GM12873 (cell line): ENCODE measurements at regions not wholly inside any gene's neighbourhood (a gene's known extent, or its start where the extent isn't known, plus 50 kb on each side); places are given as distances from the start of the nearest gene placed in this dataset.

Experiments used
- CTCF ChIP-seq: IDR thresholded peaks from 2 replicates; pipeline ENCODE4 v1.5.1; 2012; ENCODE audit warnings: low read depth, mild to moderate bottlenecking, moderate library complexity, low read length, control low read depth; ENCODE audit not compliant: insufficient read depth; ENCODE audit errors: missing control alignments

- no peak for TF ChIP-seq CTCF
Measured at GRCh38 chr12:113683574-113683973, 211.9 kb upstream of the LHX5 start.

- no peak for TF ChIP-seq CTCF
Measured at GRCh38 chr12:113680868-113681267, 209.2 kb upstream of the LHX5 start.

- no peak for TF ChIP-seq CTCF
Measured at GRCh38 chr12:113678223-113679119, 206.8 kb upstream of the LHX5 start.

- TF ChIP-seq CTCF: no peak
Measured at GRCh38 chr12:113676547-113676946, 204.9 kb upstream of the LHX5 start.

- TF ChIP-seq CTCF: no peak
Measured at GRCh38 chr12:113676117-113676516, 204.4 kb upstream of the LHX5 start.

GRCh38 chr12:113674996-113675395, 203.3 kb upstream of the LHX5 start:
- TF ChIP-seq CTCF: no peak

GRCh38 chr12:113674302-113674701, 202.6 kb upstream of the LHX5 start:
- no peak for TF ChIP-seq CTCF
